ENCODE measurements at regions not wholly inside any gene's neighbourhood (a gene's known extent, or its start where the extent isn't known, plus 50 kb on each side); places are given as distances from the start of the nearest gene placed in this dataset.

- Histone ChIP-seq H3K4me3 (ENCODE audit: insufficient read depth, low read length, poor library complexity, severe bottlenecking) (no peak overlapping the region), H3K9me2 (replicated peaks; ENCODE audit: insufficient read depth, low read length) (no peaks in the 10 kb centered on the region), H3K9ac (ENCODE audit: low read length) (no peak overlapping the region), H3K4me2 (ENCODE audit: low read depth, low read length, poor library complexity, severe bottlenecking) (no peak overlapping the region), H3K36me3 (ENCODE audit: low read length) (no peaks in the 10 kb centered on the region), H3K9me3 (ENCODE audit: insufficient read depth, low read length) (no peaks in the 10 kb centered on the region), H4K20me1 (ENCODE audit: low read depth, low read length) (no peaks in the 10 kb centered on the region), H3F3A (ENCODE audit: insufficient read depth) (no peaks in the 10 kb centered on the region), H3K27ac (ENCODE audit: low read depth, low read length) (no peak overlapping the region), H3K27me3 (ENCODE audit: low read length) (no peaks in the 10 kb centered on the region), H3K79me2 (ENCODE audit: insufficient read depth, low read length) (no peaks in the 10 kb centered on the region), H2AFZ (ENCODE audit: low read depth, low read length, severe bottlenecking) (no peak overlapping the region)
- no peak for TF ChIP-seq EZH2phosphoT487 (conservative IDR thresholded peaks at IDR 0.05; ENCODE audit: low read length)
- no peak for TF ChIP-seq CTCF (IDR thresholded peaks at IDR 0.05; ENCODE audit: insufficient read depth, low read length, poor library complexity, severe bottlenecking)
Observed at GRCh38 chr5:71945436-71945835, 161.8 kb upstream of the MAP1B start.

GRCh38 chr5:71946343-71947030 is 160.8 kb upstream of the MAP1B start:
- no peak for TF ChIP-seq EZH2phosphoT487 (conservative IDR thresholded peaks at IDR 0.05; ENCODE audit: low read length)
- H3K9me3 ChIP-seq (ENCODE audit: insufficient read depth, low read length) = no peaks in the 10 kb centered on the region
- H3K9me2 ChIP-seq (replicated peaks; ENCODE audit: insufficient read depth, low read length) = no peaks in the 10 kb centered on the region
- H3K36me3 ChIP-seq (ENCODE audit: low read length) = no peaks in the 10 kb centered on the region
- no peak overlapping the region for H2AFZ ChIP-seq (ENCODE audit: low read depth, low read length, severe bottlenecking)
- no peaks in the 10 kb centered on the region for H3F3A ChIP-seq (ENCODE audit: insufficient read depth)
- no peak overlapping the region for H3K4me2 ChIP-seq (ENCODE audit: low read depth, low read length, poor library complexity, severe bottlenecking)
- H4K20me1 ChIP-seq (ENCODE audit: low read depth, low read length) = no peaks in the 10 kb centered on the region
- H3K4me3 ChIP-seq (ENCODE audit: insufficient read depth, low read length, poor library complexity, severe bottlenecking) = no peak overlapping the region
- H3K9ac ChIP-seq (ENCODE audit: low read length) = no peak overlapping the region
- no peak overlapping the region for H3K27ac ChIP-seq (ENCODE audit: low read depth, low read length)
- no peaks in the 10 kb centered on the region for H3K27me3 ChIP-seq (ENCODE audit: low read length)
- H3K79me2 ChIP-seq (ENCODE audit: insufficient read depth, low read length) = no peaks in the 10 kb centered on the region

GRCh38 chr5:71948206-71948605 is 159.1 kb upstream of the MAP1B start:
- H3K9me3 ChIP-seq (ENCODE audit: insufficient read depth, low read length) = no peaks in the 10 kb centered on the region
- H4K20me1 ChIP-seq (ENCODE audit: low read depth, low read length) = no peaks in the 10 kb centered on the region
- H3F3A ChIP-seq (ENCODE audit: insufficient read depth) = no peaks in the 10 kb centered on the region
- H3K4me3 ChIP-seq (ENCODE audit: insufficient read depth, low read length, poor library complexity, severe bottlenecking) = no peak overlapping the region
- H2AFZ ChIP-seq (ENCODE audit: low read depth, low read length, severe bottlenecking) = no peak overlapping the region
- H3K9me2 ChIP-seq (replicated peaks; ENCODE audit: insufficient read depth, low read length) = no peaks in the 10 kb centered on the region
- no peak overlapping the region for H3K27ac ChIP-seq (ENCODE audit: low read depth, low read length)
- H3K27me3 ChIP-seq (ENCODE audit: low read length) = no peaks in the 10 kb centered on the region
- no peak overlapping the region for H3K4me2 ChIP-seq (ENCODE audit: low read depth, low read length, poor library complexity, severe bottlenecking)
- no peaks in the 10 kb centered on the region for H3K79me2 ChIP-seq (ENCODE audit: insufficient read depth, low read length)
- TF ChIP-seq EZH2phosphoT487 (conservative IDR thresholded peaks at IDR 0.05; ENCODE audit: low read length) (no peak), CTCF (IDR thresholded peaks at IDR 0.05; ENCODE audit: insufficient read depth, low read length, poor library complexity, severe bottlenecking) (no peak)
- no peak overlapping the region for H3K9ac ChIP-seq (ENCODE audit: low read length)
- no peaks in the 10 kb centered on the region for H3K36me3 ChIP-seq (ENCODE audit: low read length)

GRCh38 chr5:71949772-71950171 is 157.5 kb upstream of the MAP1B start:
- Histone ChIP-seq H3K4me2 (ENCODE audit: low read depth, low read length, poor library complexity, severe bottlenecking) (no peak overlapping the region), H3F3A (ENCODE audit: insufficient read depth) (no peaks in the 10 kb centered on the region), H3K9ac (ENCODE audit: low read length) (no peak overlapping the region), H2AFZ (ENCODE audit: low read depth, low read length, severe bottlenecking) (no peak overlapping the region), H3K79me2 (ENCODE audit: insufficient read depth, low read length) (no peaks in the 10 kb centered on the region), H3K27me3 (ENCODE audit: low read length) (no peaks in the 10 kb centered on the region), H3K27ac (ENCODE audit: low read depth, low read length) (no peak overlapping the region), H3K36me3 (ENCODE audit: low read length) (no peaks in the 10 kb centered on the region), H3K9me2 (replicated peaks; ENCODE audit: insufficient read depth, low read length) (no peaks in the 10 kb centered on the region), H3K4me3 (ENCODE audit: insufficient read depth, low read length, poor library complexity, severe bottlenecking) (no peak overlapping the region), H4K20me1 (ENCODE audit: low read depth, low read length) (no peaks in the 10 kb centered on the region), H3K9me3 (ENCODE audit: insufficient read depth, low read length) (no peaks in the 10 kb centered on the region)
- no peak for TF ChIP-seq EZH2phosphoT487 (conservative IDR thresholded peaks at IDR 0.05; ENCODE audit: low read length)

Data from SU-DHL-6 (cell line).